Middle frontal gyrus (tissue), 1 donor: ENCODE measurements at regions not wholly inside any gene's neighbourhood (a gene's known extent, or its start where the extent isn't known, plus 50 kb on each side); places are given as distances from the start of the nearest gene placed in this dataset.

Experiments used
- DNase-seq: peaks from one replicate; pipeline ENCODE4 v3.0.0-alpha.2; 2015; ENCODE audit warnings: low spot score; ENCODE audit errors: extremely low spot score

GRCh38 chr12:91810077-91810476, 335.6 kb downstream of the BTG1 start:
- DNase-seq = no peak

GRCh38 chr12:91805031-91805430, 340.6 kb downstream of the BTG1 start:
- no peak for DNase-seq

- DNase-seq = no peak
These were observed 341.1 kb downstream of the BTG1 start for GRCh38 chr12:91804533-91804932.

GRCh38 chr12:91801048-91801447, 344.6 kb downstream of the BTG1 start:
- DNase-seq = no peak

GRCh38 chr12:91793676-91794075, 352.0 kb downstream of the BTG1 start:
- DNase-seq = no peak

- DNase-seq = no peak
These were observed 353.0 kb downstream of the BTG1 start for GRCh38 chr12:91792597-91792996.

- no peak for DNase-seq
These were observed 359.0 kb downstream of the BTG1 start for GRCh38 chr12:91786499-91787272.

GRCh38 chr12:91785655-91786498, 359.8 kb downstream of the BTG1 start:
- no peak for DNase-seq

- DNase-seq = no peak
These were observed 364.5 kb downstream of the BTG1 start for GRCh38 chr12:91781114-91781513.

- no peak for DNase-seq
These were observed 366.7 kb downstream of the BTG1 start for GRCh38 chr12:91778938-91779400.

- DNase-seq = no peak
These were observed 367.4 kb downstream of the BTG1 start for GRCh38 chr12:91778091-91778832.

GRCh38 chr12:91777268-91777992, 368.2 kb downstream of the BTG1 start:
- DNase-seq = no peak

- no peak for DNase-seq
These were observed 371.2 kb downstream of the BTG1 start for GRCh38 chr12:91774434-91774921.

- no peak for DNase-seq
These were observed 371.8 kb downstream of the BTG1 start for GRCh38 chr12:91773749-91774429.

- DNase-seq = no peak
These were observed 373.2 kb downstream of the BTG1 start for GRCh38 chr12:91772411-91772810.

GRCh38 chr12:91769736-91770135, 375.9 kb downstream of the BTG1 start:
- DNase-seq = no peak

- no peak for DNase-seq
These were observed 378.4 kb downstream of the BTG1 start for GRCh38 chr12:91767237-91767636.

GRCh38 chr12:91766454-91766853, 379.2 kb downstream of the BTG1 start:
- no peak for DNase-seq

- DNase-seq = no peak
These were observed 381.8 kb downstream of the BTG1 start for GRCh38 chr12:91763654-91764370.

GRCh38 chr12:91753649-91754048, 392.0 kb downstream of the BTG1 start:
- no peak for DNase-seq
